WTC11 (cell line): ENCODE measurements at regions not wholly inside any gene's neighbourhood (a gene's known extent, or its start where the extent isn't known, plus 50 kb on each side); places are given as distances from the start of the nearest gene placed in this dataset.

Experiments
- ATF6 ChIP-seq: sonication (generic); formaldehyde crosslinking; IDR thresholded peaks from 2 replicates; pipeline ENCODE4 v1.8.1; 2023; ENCODE audit warnings: mild to moderate bottlenecking, missing genetic modification reagents
- ZNF138 ChIP-seq: sonication (generic); formaldehyde crosslinking; conservative IDR thresholded peaks from 2 replicates; pipeline ENCODE4 v1.8.1; 2022; ENCODE audit warnings: mild to moderate bottlenecking, moderate library complexity, missing genetic modification reagents

- TF ChIP-seq ZNF138 (CRISPR knock-in tag) (no peak), ATF6 (CRISPR knock-in tag) (no peak)
Measured at GRCh38 chr9:29945012-29945411, 2371.7 kb upstream of the C9orf72 start.
